ENCODE measurements at regions not wholly inside any gene's neighbourhood (a gene's known extent, or its start where the extent isn't known, plus 50 kb on each side); places are given as distances from the start of the nearest gene placed in this dataset.

GRCh38 chr1:209364716-209365115, 218.8 kb upstream of the CAMK1G start:
- TF ChIP-seq RAD21 (conservative IDR thresholded peaks at IDR 0.05), result no peak
- TF ChIP-seq SMC3 (conservative IDR thresholded peaks at IDR 0.05; ENCODE audit: poor library complexity), result no peak
- no peak for TF ChIP-seq MXI1 (conservative IDR thresholded peaks at IDR 0.05; ENCODE audit: poor library complexity, severe bottlenecking)
- TF ChIP-seq REST (IDR thresholded peaks at IDR 0.05; ENCODE audit: borderline replicate concordance), result no peak
- TF ChIP-seq EZH2 (IDR thresholded peaks at IDR 0.05; ENCODE audit: borderline replicate concordance, insufficient read depth, low read length, poor library complexity, severe bottlenecking), result no peak
- TF ChIP-seq POLR2AphosphoS5 (IDR thresholded peaks at IDR 0.05), result no peak
- no peak for TF ChIP-seq TAF1 (IDR thresholded peaks at IDR 0.05; ENCODE audit: low read depth)
- no peak for TF ChIP-seq EP300 (conservative IDR thresholded peaks at IDR 0.05; ENCODE audit: poor library complexity, severe bottlenecking)
- Histone ChIP-seq H3K27ac (ENCODE audit: low read length) (no peak overlapping the region), H3F3A (ENCODE audit: insufficient read depth, low read length, poor library complexity, severe bottlenecking) (no peaks in the 10 kb centered on the region), H3K79me2 (replicated peaks; ENCODE audit: insufficient read depth, low read length) (no peaks in the 10 kb centered on the region), H3K36me3 (ENCODE audit: insufficient read depth, low read length) (no peaks in the 10 kb centered on the region), H3K4me2 (ENCODE audit: low read length) (no peak overlapping the region), H3K4me3 (ENCODE audit: low read length) (no peak overlapping the region), H4K20me1 (ENCODE audit: insufficient read depth) (no peaks in the 10 kb centered on the region), H3K9me2 (ENCODE audit: insufficient read depth, low read length) (no peaks in the 10 kb centered on the region), H3K9ac (ENCODE audit: low read length) (no peak overlapping the region), H3K27me3 (ENCODE audit: insufficient read depth, low read depth, low read length) (no peaks in the 10 kb centered on the region), H3K9me3 (ENCODE audit: low read length) (no peaks in the 10 kb centered on the region), H2AFZ (ENCODE audit: low read depth, low read length) (no peak overlapping the region)

GRCh38 chr1:209367061-209367772, 216.3 kb upstream of the CAMK1G start:
- H3K27me3 ChIP-seq (ENCODE audit: insufficient read depth, low read depth, low read length), result no peaks in the 10 kb centered on the region
- H3K9me2 ChIP-seq (ENCODE audit: insufficient read depth, low read length), result no peaks in the 10 kb centered on the region
- no peaks in the 10 kb centered on the region for H3K36me3 ChIP-seq (ENCODE audit: insufficient read depth, low read length)
- H4K20me1 ChIP-seq (ENCODE audit: insufficient read depth), result no peaks in the 10 kb centered on the region
- no peaks in the 10 kb centered on the region for H3F3A ChIP-seq (ENCODE audit: insufficient read depth, low read length, poor library complexity, severe bottlenecking)
- TF ChIP-seq EZH2 (IDR thresholded peaks at IDR 0.05; ENCODE audit: borderline replicate concordance, insufficient read depth, low read length, poor library complexity, severe bottlenecking), result no peak
- H3K27ac ChIP-seq (ENCODE audit: low read length), result no peak overlapping the region
- H3K9ac ChIP-seq (ENCODE audit: low read length), result no peak overlapping the region
- H3K9me3 ChIP-seq (ENCODE audit: low read length), result no peaks in the 10 kb centered on the region
- no peaks in the 10 kb centered on the region for H3K79me2 ChIP-seq (replicated peaks; ENCODE audit: insufficient read depth, low read length)
- H3K4me2 ChIP-seq (ENCODE audit: low read length), result no peak overlapping the region
- no peak overlapping the region for H3K4me3 ChIP-seq (ENCODE audit: low read length)
- no peak overlapping the region for H2AFZ ChIP-seq (ENCODE audit: low read depth, low read length)

GRCh38 chr1:209368864-209369598, 214.5 kb upstream of the CAMK1G start:
- Histone ChIP-seq H3K9me3 (ENCODE audit: low read length) (no peaks in the 10 kb centered on the region), H3K4me3 (ENCODE audit: low read length) (no peak overlapping the region), H3K9me2 (ENCODE audit: insufficient read depth, low read length) (no peaks in the 10 kb centered on the region), H3K27me3 (ENCODE audit: insufficient read depth, low read depth, low read length) (no peaks in the 10 kb centered on the region), H3K36me3 (ENCODE audit: insufficient read depth, low read length) (no peaks in the 10 kb centered on the region), H3K27ac (ENCODE audit: low read length) (no peak overlapping the region), H3K9ac (ENCODE audit: low read length) (no peak overlapping the region), H3K79me2 (replicated peaks; ENCODE audit: insufficient read depth, low read length) (no peaks in the 10 kb centered on the region), H3K4me2 (ENCODE audit: low read length) (no peak overlapping the region), H2AFZ (ENCODE audit: low read depth, low read length) (no peak overlapping the region), H4K20me1 (ENCODE audit: insufficient read depth) (no peaks in the 10 kb centered on the region), H3F3A (ENCODE audit: insufficient read depth, low read length, poor library complexity, severe bottlenecking) (no peaks in the 10 kb centered on the region)
- TF ChIP-seq EZH2 (IDR thresholded peaks at IDR 0.05; ENCODE audit: borderline replicate concordance, insufficient read depth, low read length, poor library complexity, severe bottlenecking) (no peak), SMC3 (conservative IDR thresholded peaks at IDR 0.05; ENCODE audit: poor library complexity) (no peak), POLR2AphosphoS5 (IDR thresholded peaks at IDR 0.05) (no peak), REST (IDR thresholded peaks at IDR 0.05; ENCODE audit: borderline replicate concordance) (no peak), TAF1 (IDR thresholded peaks at IDR 0.05; ENCODE audit: low read depth) (no peak), RAD21 (conservative IDR thresholded peaks at IDR 0.05) (no peak), MXI1 (conservative IDR thresholded peaks at IDR 0.05; ENCODE audit: poor library complexity, severe bottlenecking) (no peak), EP300 (conservative IDR thresholded peaks at IDR 0.05; ENCODE audit: poor library complexity, severe bottlenecking) (peak; percentile 29), CTCF (IDR thresholded peaks at IDR 0.05; ENCODE audit: poor library complexity, severe bottlenecking) (no peak)
